ENCODE measurements at regions not wholly inside any gene's neighbourhood (a gene's known extent, or its start where the extent isn't known, plus 50 kb on each side); places are given as distances from the start of the nearest gene placed in this dataset.

GRCh38 chr7:27431465-27431864 is 188.9 kb downstream of the EVX1 start:
- peaks cover 3 to 6% of the 10 kb centered on the region in 2 experiments for H3K27me3 ChIP-seq (ENCODE audit: control insufficient read depth in 2 of 2, insufficient read depth in 2 of 2, low read length in 2 of 2)
- H3K79me2 ChIP-seq (ENCODE audit: control insufficient read depth, insufficient read depth, low read length) = no peaks in the 10 kb centered on the region
- no peaks in the 10 kb centered on the region for H4K20me1 ChIP-seq (replicated peaks; ENCODE audit: control insufficient read depth, extremely low read depth, insufficient read depth, low read length)
- DNase-seq (ENCODE audit: low read depth, low spot score) = no peak
- CTCF ChIA-PET = no interaction called here
- H3K9ac ChIP-seq (replicated peaks; ENCODE audit: extremely low read depth, insufficient read depth, low read length) = no peak overlapping the region
- dilution Hi-C loops (cut with MboI; ENCODE audit: extremely low pct_ligation_motif_present, low sequenced_read_pairs) (no loop called here), intact Hi-C loops (cut with micrococcal nuclease) (no loop called here)
- POLR2A ChIA-PET = no interaction called here
- no TSS peak for BruUV-seq (replicated peaks)
- no peaks in the 10 kb centered on the region for H3K9me1 ChIP-seq (replicated peaks; ENCODE audit: control insufficient read depth, extremely low read depth, insufficient read depth, low read length)
- H3K36me3 ChIP-seq (ENCODE audit: control insufficient read depth in 2 of 2, extremely low read depth in 1 of 2, insufficient read depth in 2 of 2, low read length in 2 of 2) = no peaks in the 10 kb centered on the region
- H3K4me2 ChIP-seq (ENCODE audit: insufficient read depth, low read length) = no peak overlapping the region
- H3K27ac ChIP-seq (ENCODE audit: insufficient read depth, low read depth, low read length) = no peak overlapping the region
- TF ChIP-seq EZH2 (IDR thresholded peaks at IDR 0.05; ENCODE audit: borderline replicate concordance, low read depth, low read length, severe bottlenecking) (no peak), GATA2 (IDR thresholded peaks at IDR 0.05; ENCODE audit: insufficient read depth, insufficient read length, low read depth, low read length) (no peak), JUN (IDR thresholded peaks at IDR 0.05; ENCODE audit: borderline replicate concordance, insufficient read depth, insufficient read length, low read depth) (no peak), FOS (IDR thresholded peaks at IDR 0.05; ENCODE audit: borderline replicate concordance, insufficient read depth, low read length) (no peak), MYC (IDR thresholded peaks at IDR 0.05; ENCODE audit: low read depth, low read length) (no peak), POLR2A (IDR thresholded peaks at IDR 0.05; ENCODE audit: low read depth, low read length) (no peak), POLR2AphosphoS5 (IDR thresholded peaks at IDR 0.05; ENCODE audit: insufficient read depth, low read depth, low read length) (no peak)
- TF ChIP-seq, protein P1, sequence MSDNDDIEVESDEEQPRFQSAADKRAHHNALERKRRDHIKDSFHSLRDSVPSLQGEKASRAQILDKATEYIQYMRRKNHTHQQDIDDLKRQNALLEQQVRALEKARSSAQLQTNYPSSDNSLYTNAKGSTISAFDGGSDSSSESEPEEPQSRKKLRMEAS (IDR thresholded peaks at IDR 0.05; ENCODE audit: insufficient read depth, insufficient read length) = no peak
- TF ChIP-seq, protein P2, sequence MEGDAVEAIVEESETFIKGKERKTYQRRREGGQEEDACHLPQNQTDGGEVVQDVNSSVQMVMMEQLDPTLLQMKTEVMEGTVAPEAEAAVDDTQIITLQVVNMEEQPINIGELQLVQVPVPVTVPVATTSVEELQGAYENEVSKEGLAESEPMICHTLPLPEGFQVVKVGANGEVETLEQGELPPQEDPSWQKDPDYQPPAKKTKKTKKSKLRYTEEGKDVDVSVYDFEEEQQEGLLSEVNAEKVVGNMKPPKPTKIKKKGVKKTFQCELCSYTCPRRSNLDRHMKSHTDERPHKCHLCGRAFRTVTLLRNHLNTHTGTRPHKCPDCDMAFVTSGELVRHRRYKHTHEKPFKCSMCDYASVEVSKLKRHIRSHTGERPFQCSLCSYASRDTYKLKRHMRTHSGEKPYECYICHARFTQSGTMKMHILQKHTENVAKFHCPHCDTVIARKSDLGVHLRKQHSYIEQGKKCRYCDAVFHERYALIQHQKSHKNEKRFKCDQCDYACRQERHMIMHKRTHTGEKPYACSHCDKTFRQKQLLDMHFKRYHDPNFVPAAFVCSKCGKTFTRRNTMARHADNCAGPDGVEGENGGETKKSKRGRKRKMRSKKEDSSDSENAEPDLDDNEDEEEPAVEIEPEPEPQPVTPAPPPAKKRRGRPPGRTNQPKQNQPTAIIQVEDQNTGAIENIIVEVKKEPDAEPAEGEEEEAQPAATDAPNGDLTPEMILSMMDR (IDR thresholded peaks at IDR 0.05; ENCODE audit: extremely low read depth in 1 of 2, insufficient read depth in 1 of 2, low read depth in 1 of 2, low read length in 2 of 2) = no peak
- no peak for FAIRE-seq
- no peaks in the 10 kb centered on the region for H3K9me3 ChIP-seq (replicated peaks; ENCODE audit: control insufficient read depth, insufficient read depth, low read length)
- H3K4me1 ChIP-seq (ENCODE audit: control insufficient read depth, extremely low read depth, insufficient read depth, low read length) = no peaks in the 10 kb centered on the region
- H2AFZ ChIP-seq (ENCODE audit: low read depth, low read length) = no peak overlapping the region
- no peak overlapping the region for H3K4me3 ChIP-seq (replicated peaks in 1 of 3; ENCODE audit: insufficient read depth in 1 of 3, low read depth in 1 of 3, low read length in 3 of 3)
